Skin epidermis (tissue), 12 donors: ENCODE measurements at regions not wholly inside any gene's neighbourhood (a gene's known extent, or its start where the extent isn't known, plus 50 kb on each side); places are given as distances from the start of the nearest gene placed in this dataset.
"Not testable (repeated sequence)": the region's sequence is repeated elsewhere in the genome, so short reads cannot be mapped to it uniquely, and the experiment has no call there.

ENCODE experiments used
- H3K27ac ChIP-seq, 21 experiments: fragments of 200-600 bp; sonication (generic) in 11 of 21; one replicate each; pipeline ENCODE4 v1.5.0; 2020; ENCODE audit warnings: mild to moderate bottlenecking in 3 of 21, inconsistent platforms in 2 of 21, moderate library complexity in 2 of 21
- H3K4me3 ChIP-seq, 7 experiments: fragments of 200-600 bp; sonication (generic) in 2 of 7; one replicate each; pipeline ENCODE4 v1.5.0; 2020; ENCODE audit warnings: inconsistent platforms in 2 of 7, mild to moderate bottlenecking in 2 of 7, moderate library complexity in 1 of 7

DNA sequence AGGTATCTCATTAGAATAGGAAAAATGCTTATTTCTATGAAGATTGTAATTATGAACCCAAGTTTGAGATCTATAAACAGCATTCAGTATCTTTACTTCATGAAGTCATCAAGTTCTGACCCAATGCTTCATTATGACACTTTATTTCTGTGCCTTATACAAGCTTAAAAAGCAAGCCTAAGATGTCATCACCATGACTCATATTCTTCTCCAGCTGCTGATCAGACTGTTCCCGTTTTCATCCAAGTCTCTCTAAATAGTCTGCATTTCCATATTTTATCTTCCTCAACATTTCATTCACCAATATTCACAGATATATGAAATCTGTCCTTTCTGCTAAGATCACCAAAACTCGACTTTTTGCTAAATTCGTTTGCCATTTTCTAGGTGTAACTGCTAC lies 1247.2 kb upstream of the PRR20A start:
- H3K27ac ChIP-seq, result no peak overlapping the region
- no peak overlapping the region for H3K4me3 ChIP-seq

DNA sequence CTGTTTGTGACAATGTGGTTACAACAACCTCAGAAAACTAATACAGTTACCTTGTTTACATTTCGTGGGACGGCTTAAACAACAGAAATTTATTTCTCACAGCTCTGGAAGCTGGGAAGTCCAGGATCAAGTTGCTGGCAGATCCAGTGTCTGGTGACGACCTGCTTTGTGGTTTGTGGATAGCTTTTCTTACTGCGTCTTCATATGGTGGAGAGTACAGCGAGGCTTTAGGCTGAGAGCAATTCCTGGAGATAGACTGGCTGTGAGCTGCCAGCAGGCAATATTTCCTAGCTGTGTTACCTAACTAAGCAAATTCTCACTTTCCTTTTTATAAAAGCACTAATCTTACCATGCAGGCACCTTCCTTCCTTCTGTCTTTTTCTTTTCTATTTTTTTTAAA lies 1203.5 kb upstream of the PRR20A start:
- H3K4me3 ChIP-seq, result no peak overlapping the region
- no peak overlapping the region for H3K27ac ChIP-seq

DNA sequence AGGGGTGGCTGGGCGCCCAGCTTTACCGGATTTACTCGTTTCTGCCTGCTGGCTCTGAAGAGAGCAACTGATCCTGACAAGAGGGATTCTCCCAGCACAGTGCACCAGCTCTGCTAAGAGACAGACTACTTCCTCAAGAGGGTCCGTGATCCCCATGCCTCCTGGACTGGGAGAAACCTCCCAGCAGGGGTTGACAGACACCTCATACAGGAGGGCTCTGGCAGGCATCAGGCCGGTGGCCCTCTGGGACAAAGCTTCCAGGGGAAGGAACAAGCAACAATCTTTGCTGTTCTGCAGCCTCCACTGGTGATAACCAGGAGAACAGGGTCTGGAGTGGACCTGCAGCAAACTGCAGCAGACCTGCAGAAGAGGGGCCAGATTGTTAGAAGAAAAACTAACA lies 1192.5 kb upstream of the PRR20A start:
- Histone ChIP-seq H3K4me3 (no peak overlapping the region), H3K27ac (no peak overlapping the region)

DNA sequence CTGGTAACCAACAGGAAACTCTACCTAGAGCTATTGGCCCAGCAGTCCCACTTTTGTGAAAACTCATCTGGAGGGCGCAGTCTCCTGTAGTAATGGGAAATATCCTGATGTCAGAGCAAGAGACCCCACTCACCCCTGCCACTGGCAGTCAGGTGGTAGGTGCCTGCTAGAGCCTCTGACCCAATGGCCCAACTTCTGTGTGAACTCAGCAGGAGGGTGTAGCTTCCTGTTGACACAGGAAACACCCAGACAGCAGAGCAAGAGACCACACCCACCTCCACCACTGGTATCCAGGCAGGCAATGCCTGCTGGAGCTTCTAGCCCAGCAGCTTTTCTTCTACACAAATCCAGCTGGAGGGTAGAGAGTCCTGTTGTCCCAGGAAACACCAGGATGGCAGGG lies 1176.8 kb upstream of the PRR20A start:
- Histone ChIP-seq H3K4me3 (no peak overlapping the region), H3K27ac (no peak overlapping the region)

DNA sequence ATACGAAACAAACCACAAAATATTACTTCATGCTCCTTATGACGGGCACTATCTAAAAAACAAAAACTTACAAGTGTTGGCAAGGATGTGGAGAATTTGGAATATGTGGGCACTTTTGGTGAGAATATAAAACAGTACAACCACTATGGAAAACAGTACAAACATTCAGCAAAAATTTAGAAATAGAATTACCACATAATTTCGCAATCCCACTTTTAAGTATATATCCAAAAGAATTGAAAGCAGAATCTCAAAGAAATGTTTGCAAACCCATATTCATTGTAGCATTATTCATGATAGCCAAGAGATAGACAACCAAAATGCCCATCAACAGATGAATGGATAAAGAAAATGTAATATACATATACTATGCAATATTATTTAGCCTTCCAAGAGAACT lies 1173.7 kb upstream of the PRR20A start:
- no peak overlapping the region for H3K27ac ChIP-seq
- no peak overlapping the region for H3K4me3 ChIP-seq

DNA sequence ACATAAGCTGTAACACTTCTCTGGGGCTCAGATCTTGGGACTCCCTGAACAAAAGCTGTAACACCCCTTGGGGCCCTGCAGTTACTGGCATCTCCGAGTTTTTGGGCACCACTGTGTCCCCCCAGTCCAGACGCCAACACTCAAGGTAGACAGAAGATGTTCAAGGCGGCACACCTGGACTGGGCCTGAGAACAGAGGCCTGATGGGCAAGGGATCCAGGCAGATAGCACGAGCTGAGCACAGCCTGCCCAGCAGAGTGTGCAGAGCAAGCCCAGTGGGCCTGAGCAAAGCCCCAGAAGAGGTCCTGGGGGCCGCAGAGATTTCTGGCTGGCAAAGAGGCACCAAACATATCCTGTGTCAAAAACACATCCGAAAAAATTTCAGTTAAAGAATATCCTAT lies 1163.3 kb upstream of the PRR20A start:
- no peak overlapping the region for H3K27ac ChIP-seq
- no peak overlapping the region for H3K4me3 ChIP-seq

DNA sequence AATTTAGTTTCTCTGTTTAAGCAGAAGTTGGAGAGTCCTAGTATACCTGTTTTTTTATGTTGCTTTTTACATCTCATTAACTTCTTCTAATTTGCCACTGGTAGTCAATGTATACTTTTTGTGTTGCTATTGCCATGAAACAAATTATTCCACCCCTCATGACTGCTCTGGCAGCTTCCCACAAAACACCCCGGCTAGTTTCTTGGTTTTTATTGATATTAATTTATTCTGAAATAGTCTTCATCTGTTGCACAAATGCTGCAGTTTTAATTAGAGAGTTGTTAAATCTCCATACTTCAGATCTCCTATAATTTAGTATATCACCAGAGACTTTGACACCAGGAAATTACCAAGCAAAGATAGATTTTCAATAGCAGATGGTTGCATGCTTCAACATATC lies 1159.3 kb upstream of the PRR20A start:
- Histone ChIP-seq H3K27ac (no peak overlapping the region), H3K4me3 (no peak overlapping the region)

DNA sequence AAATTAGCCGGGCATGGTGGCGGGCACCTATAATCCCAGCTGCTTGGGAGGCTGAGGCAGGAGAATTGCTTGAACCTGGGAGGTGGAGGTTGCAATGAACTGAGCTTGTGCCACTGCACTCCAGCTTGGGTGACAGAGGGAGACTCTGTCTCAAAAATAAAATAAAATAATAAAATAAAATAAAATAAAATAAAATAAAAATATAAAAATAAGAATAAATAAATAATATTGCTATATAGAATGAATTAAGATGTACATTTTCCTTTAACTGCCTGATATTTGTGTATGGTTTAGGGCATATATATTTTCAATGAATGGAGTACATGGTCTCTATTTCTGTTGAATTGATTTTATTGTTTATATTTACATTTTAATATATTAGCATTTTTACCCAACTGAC lies 1156.7 kb upstream of the PRR20A start:
- H3K27ac ChIP-seq, H3K4me3 ChIP-seq: not testable (repeated sequence)

DNA sequence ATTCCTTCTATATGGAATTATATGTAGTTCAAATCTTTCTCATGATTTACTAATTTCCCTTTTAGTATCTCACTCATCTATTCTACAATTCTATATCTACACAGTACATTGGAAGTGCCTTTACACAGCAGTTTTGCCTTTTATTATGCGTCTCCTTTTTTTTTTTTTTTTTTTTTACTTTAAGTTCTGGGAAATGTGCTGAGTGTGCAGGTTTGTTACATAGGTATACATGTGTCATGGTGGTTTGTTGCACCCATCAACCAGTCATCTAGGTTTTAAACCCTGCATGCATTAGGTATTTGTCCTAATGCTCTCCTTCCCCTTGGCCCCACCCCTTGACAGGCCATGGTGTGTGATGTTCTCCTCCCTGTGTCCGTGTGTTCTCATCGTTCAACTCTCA lies 1150.1 kb upstream of the PRR20A start:
- Histone ChIP-seq H3K4me3 (no peak overlapping the region), H3K27ac (no peak overlapping the region)

DNA sequence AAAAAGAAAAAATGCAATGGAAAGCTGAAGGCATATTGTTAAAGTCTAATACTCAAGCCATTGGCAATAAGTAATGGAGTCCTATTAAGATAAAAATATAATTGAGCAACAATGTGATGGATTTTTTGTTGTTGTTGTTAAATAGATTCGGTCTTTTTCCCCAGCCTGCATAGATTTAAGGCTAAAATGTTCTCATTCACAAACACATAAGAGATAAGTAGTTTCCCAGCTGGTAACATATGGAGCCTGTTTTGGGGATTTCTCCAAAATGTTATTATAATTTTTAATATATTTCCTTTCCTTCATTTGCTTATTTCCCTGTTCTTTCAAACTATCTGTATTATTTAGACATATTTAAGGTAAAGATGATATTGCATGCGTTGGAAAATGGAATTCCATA lies 1149.1 kb upstream of the PRR20A start:
- Histone ChIP-seq H3K4me3 (no peak overlapping the region), H3K27ac (no peak overlapping the region)

DNA sequence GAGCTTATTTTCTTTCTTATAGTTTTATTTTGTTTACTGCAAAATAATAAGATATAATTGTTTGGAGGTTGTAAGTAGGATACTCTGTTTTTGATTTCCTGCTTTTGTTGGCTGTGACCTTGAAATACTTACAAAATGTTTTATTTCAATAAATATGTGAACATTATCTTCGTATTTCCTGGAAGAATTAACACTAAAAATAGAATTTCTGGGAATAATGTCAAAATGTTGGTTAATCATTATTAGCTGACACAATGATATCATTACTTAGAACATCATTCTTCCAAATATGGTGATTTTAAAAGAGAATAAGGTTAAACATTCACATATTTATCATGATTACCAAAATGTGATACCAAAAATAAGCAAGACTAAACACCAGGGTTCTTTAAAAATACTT lies 1148.6 kb upstream of the PRR20A start:
- H3K4me3 ChIP-seq, result no peak overlapping the region
- H3K27ac ChIP-seq, result no peak overlapping the region

DNA sequence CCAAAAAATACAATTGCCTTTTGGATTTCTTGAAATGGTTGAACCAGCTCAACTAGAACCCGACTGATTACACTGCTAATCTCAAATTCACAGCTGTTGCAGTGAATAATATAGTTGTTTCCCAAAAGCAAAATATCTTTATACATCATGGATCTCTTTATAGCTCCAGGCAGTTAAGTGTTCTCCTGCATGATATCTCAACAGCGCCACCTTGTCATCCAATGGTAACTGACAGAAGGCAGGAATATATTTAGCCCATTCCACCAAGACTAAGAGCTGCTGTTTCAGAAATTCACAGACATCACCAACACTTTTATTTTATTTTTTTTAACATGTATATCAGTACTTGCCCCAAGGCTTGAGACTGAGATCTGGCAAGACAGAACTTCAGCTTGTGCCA lies 1141.0 kb upstream of the PRR20A start:
- Histone ChIP-seq H3K4me3 (no peak overlapping the region), H3K27ac (no peak overlapping the region)

DNA sequence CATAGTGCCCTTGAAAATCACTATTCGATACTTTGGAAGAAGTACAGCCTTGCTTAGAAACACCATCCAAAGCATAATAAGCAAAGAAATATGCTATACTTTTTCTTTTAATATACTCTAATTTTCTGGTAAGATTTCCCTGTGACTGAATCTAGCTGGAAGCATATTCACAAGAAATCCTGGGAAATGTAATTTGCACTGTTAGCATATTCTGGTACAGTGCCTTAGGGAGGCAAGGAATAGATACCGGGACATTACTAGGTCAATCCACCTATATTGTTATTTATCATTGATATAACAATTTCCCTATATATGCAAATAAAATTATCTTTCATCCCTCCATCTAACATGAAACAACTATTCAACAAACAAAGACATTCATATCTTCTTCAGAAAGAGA lies 1131.3 kb upstream of the PRR20A start:
- no peak overlapping the region for H3K4me3 ChIP-seq
- no peak overlapping the region for H3K27ac ChIP-seq

DNA sequence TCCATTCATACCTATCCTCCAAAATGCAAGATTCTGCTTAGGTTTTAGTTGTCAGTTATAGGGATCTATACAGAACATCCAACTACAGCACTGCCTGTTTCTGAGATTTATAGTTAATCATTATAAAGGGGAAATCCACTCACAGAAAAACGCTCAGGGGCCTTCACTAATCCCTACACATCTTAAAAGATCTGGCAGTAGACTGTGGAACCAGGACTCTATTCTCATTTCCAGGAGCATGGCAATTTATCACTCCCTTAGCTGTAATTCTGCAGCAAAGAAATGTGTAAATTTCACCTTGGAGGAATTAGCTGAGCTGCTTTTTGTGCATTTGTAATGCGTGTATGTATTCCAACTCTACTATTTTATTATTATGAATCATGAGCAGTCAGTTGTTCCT lies 1128.1 kb upstream of the PRR20A start:
- Histone ChIP-seq H3K4me3 (no peak overlapping the region), H3K27ac (no peak overlapping the region)

DNA sequence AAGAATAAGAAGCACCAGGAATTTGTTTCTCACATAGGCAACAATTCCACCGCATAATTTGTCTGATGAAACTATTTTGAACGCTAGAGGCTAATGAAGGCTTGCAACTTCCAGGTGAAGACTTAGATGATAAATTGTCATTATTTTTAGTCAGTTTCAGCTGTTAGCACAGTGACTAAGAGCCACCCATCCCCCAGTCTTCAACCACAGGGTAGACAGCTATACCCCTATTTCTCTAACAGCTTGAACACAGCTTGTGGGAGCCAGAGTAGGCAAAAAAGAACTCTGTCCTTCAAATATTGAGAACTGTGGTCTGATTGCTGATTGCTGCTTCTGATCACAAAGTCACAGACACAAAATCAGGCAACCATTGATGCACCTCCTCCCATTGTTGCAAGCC lies 1124.8 kb upstream of the PRR20A start:
- no peak overlapping the region for H3K27ac ChIP-seq

DNA sequence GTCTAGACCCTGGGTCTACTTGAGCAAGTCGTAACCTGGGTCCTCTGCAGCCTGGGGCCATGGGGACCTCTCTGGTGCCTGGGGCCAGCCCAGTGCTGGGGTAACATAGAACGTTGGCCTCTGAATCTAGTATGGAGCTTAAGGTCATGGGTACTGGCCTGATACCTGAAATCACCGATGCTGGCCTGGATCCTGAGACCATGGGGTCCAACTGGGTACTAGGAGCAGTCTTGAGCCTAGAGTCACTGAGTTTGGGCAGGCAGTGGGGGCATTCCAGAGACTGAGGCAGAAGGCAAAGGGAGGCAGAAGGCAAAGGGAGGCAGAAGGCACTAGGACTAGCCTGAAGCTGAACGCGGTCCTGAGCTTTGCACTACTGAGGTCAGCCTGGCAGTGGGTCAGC lies 1121.1 kb upstream of the PRR20A start:
- Histone ChIP-seq H3K27ac (no peak overlapping the region), H3K4me3 (no peak overlapping the region)

More for the DNA sequence above, 1124.8 kb upstream of the PRR20A start:
- H3K4me3 ChIP-seq, result no peak overlapping the region

DNA sequence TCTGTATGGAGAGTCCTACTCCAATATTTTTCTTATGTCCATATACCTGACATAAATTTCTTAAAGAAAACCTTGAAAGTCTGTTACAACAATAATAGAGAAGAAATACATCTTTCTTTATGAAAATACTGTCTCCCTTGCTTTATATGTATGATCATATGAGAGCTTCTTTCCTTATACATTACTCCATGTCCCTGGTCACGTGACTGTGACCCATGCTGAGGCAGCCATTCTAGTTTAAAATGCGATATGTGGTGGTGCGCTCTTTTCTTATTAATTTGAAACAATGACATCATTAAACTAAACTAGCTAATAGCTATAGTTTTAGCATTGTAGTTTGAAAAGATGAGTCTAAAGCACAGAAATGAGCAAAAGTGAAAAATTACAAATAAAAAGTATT lies 1120.3 kb upstream of the PRR20A start:
- Histone ChIP-seq H3K27ac (no peak overlapping the region), H3K4me3 (no peak overlapping the region)

DNA sequence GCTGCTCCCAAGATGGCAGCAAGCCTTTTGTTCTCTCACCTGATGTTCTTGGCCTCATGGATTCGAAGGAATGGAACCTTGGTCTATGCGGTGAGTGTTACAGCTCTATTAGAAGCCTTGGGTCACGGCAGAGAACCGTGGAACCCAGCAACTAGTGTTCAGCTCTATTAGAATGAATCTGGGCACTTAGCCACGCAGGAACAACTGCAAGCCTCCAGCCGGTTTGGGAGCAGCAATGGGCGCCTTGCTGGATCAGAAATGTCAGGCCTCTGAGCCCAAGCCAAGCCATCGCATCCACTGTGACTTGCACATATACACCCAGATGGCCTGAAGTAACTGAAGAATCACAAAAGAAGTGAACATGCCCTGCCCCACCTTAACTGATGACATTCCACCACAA lies 1100.7 kb upstream of the PRR20A start:
- H3K4me3 ChIP-seq, result no peak overlapping the region
- H3K27ac ChIP-seq, result no peak overlapping the region

DNA sequence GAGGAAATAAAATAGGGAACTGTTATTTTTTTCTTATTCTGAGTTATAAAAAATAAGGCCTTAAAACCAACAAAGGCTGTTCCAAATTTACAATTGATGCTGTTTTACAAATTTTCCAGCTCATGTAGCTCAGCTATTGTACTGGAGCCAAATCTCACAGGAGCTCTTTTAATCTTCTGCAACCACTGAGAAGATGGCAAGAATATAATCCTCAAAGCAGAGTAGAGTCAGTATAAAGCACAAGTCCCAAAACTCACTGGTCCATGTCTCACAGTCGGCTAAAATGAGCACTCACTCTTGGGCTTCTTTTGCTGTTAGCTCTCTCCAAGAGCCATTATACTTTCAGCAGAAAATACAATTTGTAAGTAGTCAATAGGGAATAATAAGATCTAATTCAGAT lies 1074.4 kb upstream of the PRR20A start:
- Histone ChIP-seq H3K27ac (no peak overlapping the region), H3K4me3 (no peak overlapping the region)

DNA sequence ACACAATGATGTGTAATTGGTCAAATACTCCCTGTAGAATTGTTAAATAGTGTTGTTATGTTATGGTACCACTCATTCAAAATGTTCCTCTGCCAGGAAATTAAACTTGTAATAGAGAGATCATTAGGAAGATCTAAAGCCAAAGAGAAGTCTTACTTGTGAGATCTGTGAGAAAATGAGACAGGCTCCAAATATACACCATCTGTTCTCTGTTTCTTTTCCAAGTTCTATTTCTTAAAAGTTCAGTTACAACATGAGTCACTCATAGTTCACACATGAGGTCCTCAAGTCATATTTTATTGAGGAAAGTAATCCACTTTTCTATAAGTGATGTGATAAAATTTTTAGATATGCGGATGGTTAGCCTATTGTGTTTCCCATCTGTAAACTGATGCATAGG lies 1038.1 kb upstream of the PRR20A start:
- H3K4me3 ChIP-seq, result no peak overlapping the region
- no peak overlapping the region for H3K27ac ChIP-seq

DNA sequence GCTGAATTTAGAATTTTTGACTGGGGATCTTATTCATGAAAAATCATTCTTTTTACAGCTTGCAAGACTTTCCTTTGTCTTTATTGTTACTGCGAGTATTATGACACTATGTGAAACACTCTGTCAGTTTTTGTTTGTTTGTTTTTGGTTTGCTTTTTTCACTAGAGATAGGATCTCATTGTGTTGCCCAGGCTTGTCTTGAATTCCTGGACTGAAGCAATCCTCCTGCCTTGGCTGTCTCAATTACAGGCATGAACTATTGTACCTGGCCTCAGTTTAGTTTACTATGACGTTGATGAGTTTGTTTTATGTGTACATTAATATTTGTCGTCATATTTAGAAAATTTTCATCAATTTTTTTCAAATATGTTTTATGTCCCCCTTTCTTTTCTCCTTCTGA lies 1030.0 kb upstream of the PRR20A start:
- H3K4me3 ChIP-seq, result no peak overlapping the region
- no peak overlapping the region for H3K27ac ChIP-seq

DNA sequence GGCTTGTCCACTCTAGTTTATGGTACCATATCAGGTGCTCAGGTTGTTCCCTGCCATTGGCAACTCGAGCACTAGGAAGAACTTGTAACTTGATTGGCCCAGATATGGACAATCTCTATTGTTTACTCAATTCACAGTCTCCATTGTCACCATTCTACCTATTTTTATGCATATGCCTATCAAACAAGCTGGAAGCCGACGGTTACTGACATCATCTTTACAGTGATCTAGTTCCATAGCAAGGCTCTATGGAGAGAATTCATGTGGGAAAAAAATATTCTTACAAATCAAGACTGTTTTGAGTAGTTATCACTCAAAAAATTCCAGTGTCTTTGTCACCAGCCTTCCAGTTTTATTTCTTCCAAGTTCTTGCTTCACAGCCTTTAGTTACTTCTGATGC lies 1006.2 kb upstream of the PRR20A start:
- H3K27ac ChIP-seq, result no peak overlapping the region
- no peak overlapping the region for H3K4me3 ChIP-seq

DNA sequence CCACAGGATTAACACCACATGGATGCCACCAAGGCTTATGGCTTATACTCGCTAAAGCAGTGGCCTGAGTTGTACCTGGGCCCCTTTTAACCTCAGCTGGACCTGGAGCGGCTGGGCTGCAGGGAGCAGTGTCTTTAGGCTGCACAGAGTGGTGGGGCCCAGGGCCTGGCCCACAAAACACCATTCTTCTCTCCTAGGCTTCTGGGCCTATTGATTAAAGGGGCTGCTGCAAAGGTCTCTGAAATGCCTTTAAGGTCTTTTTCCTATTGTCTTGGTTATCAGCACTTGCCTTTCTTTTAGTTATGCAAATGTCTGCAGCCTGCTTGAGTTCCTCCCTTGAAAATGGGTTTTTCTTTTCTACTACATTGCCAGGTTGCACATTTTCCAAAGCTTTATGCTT lies 973.9 kb upstream of the PRR20A start:
- Histone ChIP-seq H3K27ac (no peak overlapping the region), H3K4me3 (no peak overlapping the region)
